NOMO-1 treated with dmso at 0.1 percent for 144 hours (cell line): ENCODE measurements at regions not wholly inside any gene's neighbourhood (a gene's known extent, or its start where the extent isn't known, plus 50 kb on each side); places are given as distances from the start of the nearest gene placed in this dataset.
"Not testable (repeated sequence)": the region's sequence is repeated elsewhere in the genome, so short reads cannot be mapped to it uniquely, and the experiment has no call there.

Source experiments
- DNase-seq: peaks from one replicate; lab custom pipeline; 2025; ENCODE audit not compliant: unreplicated experiment; lab: John Stamatoyannopoulos, UW

DNA sequence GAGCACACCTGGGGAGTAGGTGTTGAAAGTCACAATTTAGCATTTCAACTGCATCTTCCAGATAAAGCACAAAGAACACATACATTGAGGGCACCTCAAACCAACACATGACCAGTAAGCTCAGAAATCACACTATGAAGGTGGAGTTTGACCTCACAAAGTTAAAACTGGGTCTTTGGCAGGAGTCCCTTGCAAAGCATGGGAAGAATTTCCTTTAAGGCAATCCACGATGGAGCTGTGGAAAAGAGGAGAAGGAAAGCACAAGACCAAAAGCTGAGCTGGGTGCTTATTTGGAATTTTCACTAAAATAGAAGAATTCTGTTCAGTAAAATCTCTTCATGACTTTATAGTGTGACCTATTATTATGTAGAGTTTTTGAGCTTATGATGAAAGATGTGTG is 212.9 kb upstream of the APCDD1 start:
- no peak for DNase-seq

DNA sequence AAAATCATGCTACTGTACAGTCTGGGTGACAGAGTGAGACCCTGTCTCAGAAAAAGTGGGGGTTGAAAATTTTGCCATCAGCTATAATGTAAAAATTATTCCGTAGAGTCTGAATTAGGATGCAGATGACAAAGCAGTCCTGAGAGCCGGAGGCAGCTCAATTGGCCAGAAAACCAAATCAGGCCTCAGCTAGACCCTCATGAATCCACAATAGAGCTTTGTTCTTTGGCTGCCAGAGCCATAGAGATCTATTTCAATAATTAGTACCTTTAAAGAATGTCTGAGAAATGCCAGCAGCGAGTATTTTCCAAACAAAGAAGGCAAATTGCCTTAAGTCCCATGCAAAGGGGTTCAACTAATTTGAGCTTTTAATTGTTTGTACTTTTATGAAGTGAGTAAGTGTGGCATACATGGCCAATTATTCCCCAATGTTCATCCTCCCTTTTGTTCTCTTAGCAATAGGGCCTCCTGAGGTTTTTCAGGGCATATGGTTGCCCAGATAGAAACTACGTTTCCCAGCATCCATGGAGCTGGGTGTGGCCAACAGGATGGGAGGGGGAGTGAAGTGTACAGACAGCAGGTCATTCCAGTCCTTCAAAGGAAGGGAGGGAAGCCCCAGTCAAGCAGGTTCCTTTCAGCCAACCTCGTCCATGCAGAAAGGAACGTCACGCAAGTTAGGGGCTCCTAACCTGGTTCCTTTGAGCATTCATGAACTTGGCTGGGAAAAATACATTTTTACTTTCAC is 211.3 kb upstream of the APCDD1 start:
- no peak for DNase-seq

DNA sequence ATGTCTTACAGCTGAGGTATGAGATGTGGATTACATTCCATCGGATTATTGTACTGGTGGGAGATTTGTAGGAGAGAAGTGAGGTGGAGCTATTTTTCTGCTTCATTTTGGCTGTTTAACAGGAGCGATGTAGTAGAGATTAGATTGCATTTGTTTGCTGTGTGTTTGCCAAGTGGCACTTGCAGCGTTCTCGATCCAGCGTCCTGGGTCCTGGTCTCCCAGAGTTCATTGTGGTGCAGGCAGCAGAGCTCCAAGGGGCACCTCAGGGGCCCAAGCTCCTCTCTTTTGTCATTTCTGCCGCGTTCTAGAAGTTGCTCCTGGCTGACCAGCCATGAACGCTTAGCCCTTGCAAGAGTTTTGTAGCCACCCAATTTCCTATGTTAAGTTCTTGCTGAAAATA is 210.1 kb upstream of the APCDD1 start:
- no peak for DNase-seq

DNA sequence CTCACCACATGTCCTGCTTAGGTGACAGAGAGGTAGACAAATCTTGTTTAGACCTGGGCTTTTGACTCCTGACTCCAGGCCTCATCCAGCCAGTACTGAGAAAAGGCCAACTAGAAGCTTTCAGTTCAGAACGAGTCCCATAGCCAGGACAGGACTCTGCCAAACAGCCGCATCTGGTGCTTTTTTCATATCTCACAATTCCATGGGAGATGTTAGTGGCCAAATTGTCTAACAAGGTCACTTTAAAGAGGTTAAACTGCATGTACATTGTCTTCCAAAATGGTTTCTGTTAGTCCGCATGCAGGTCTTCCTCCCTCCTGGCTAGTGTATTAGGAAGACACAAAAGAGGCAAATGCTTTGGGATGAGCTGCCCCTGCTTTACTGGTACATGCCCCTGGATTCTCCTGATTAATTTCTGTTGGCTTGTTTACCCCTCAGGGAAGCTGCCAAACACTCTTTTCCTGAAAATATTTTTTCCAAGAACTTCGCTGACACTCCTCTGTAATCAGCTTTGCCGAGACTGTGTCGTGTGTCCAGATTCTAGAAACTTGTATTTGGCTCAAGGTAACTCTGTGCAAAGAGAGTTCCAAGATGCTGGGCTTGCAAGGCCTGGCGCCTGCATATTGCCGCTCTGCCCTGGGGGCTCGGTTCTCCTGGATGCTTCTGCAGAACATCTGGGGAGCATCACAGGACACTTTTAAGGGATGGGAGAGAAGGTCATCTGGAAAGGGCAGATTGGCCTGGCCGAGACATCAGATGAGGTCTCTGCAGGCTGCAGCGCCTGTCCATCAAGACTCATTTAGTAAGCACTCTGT is 209.2 kb upstream of the APCDD1 start:
- no peak for DNase-seq

DNA sequence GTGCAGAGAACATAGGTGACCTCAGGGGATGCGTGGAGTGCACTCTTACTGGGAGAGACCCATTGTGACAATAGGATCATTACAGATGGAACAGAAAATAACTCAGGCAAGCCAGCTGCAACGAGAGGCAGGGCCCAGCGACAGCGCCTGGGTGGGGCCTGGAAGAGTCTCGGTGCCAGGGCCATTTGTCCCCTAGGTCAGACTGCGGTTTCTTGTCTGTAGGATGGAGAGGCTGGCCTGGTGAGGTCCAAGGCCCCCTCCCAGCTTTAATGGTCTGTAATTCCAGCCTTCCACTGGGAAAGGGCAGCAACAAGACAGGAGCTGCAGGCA is 208.6 kb upstream of the APCDD1 start:
- no peak for DNase-seq

DNA sequence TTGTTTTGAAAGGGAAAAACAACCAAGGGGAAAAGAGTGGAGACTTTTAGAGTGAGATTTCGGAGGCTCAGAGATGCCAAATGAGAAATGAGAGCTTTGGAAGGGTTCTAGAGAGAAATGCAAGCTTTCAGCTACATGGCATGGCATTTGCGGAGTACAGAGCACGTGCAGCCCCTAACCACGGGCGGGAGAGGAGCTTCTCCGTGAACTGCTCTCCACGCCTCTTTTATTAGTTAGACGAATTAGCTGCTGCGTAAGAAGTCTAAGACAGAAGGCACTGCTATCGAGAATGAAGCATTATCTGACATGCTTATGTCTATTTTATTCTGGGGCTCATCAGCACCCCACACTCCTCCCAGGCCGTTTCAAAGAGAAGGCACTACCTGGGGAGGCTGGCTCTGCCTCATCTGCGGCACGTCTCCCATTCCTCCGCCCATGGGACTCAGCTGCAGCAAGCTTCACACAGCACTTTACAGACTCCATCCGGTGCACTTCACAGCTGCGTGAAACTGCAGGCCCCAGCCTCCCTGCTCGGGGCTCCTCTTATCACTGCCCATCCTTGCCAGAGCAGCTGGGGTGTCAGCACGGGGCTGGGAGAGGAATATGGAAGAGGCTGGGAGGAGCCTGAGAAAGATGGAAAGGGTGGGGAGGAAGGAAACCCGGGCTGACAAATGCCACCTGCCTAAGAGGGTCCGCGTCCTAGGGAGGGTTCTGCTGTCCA is 207.3 kb upstream of the APCDD1 start:
- DNase-seq: no peak

DNA sequence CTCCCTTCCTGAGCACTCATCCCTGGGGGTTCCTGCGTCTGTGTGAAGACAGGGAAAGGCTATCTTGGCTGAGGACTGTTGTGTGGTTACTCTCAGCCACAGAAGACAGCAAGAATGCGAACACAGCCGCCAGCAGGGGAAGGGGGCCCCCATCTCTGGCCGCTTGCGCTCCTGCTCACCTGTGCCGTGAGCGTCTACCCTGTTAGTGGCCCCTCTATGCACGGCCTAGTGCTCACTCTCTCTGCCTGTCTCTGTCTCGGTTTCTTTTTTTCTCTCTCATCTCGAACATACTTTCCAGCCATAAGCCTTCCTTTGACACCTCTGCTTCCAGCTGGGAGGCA is 206.7 kb upstream of the APCDD1 start:
- no peak for DNase-seq

DNA sequence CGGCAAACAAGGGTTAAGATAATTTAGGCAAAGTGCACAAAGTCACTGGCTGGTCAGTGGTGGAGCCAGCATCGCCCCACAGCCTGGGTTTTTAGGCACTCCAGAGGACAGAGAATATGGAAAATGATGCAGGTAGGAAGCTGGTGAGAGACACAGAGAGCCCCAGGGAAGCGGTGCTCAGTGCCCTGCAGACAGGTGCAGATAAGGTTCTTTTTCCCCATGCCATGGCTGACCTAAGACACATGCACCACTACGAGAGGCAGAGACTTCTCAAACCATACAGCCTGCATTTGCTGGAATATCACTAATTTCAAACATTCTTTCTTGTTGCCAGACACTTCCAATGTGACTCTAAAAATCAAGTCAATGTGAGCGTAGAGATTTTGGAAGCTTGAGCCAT is 205.7 kb upstream of the APCDD1 start:
- DNase-seq: no peak

DNA sequence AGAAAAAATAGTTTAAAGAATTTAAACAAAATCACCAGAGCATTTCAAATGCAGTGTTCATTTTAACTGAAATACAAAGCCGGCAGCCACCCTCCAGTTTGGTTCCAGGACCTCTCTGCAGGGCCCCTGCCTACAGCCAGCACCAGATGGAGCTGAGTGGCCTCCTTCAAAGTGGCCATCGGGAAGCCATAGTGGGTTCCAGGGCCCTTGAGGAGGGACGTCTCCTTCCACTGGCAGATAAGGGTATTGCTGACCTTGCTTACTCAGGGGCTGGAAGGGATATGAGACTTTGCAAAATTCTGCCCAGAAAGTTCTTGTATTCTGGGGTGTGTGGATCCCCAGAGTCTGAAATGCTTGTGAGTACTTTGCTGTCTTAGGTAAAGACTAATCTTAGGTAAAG is 205.2 kb upstream of the APCDD1 start:
- no peak for DNase-seq

DNA sequence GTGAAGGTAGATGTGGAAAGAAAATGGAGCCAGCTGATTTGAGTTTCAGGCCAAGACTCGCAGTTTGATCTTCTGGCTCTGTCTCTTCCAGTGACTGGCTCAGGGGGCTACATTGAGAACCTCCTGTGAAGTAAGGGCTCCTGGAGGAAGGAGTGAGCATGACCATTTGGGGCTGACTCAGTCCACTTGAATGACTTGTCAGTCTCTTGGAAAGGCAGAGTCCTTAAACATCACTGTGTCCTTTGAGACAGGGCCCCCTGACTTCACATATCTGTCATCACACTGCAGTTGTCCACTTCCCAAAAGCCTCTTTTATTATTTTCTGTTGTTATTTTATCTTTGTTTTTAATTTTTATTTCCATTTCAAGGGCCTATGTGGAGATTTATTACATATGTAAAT is 204.6 kb upstream of the APCDD1 start:
- no peak for DNase-seq

DNA sequence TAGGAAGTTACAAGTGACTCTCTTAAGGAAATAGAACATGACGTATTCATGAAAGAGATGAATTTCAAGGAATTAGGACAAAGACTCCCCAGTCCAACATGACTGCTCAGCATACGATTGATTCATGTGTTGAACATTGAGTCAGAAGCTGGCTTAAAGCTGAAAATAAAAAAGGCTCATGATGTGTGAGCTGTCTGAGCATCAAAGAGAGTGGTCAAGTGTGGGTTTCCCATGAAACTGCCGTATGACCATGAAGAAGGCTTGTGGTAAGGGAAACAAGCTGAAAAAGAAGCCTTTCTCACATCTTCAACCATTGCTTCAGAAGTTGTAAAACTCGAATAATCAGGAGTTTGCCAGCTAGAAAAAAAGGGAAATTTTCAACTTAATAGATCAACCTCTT is 201.9 kb upstream of the APCDD1 start:
- no peak for DNase-seq

DNA sequence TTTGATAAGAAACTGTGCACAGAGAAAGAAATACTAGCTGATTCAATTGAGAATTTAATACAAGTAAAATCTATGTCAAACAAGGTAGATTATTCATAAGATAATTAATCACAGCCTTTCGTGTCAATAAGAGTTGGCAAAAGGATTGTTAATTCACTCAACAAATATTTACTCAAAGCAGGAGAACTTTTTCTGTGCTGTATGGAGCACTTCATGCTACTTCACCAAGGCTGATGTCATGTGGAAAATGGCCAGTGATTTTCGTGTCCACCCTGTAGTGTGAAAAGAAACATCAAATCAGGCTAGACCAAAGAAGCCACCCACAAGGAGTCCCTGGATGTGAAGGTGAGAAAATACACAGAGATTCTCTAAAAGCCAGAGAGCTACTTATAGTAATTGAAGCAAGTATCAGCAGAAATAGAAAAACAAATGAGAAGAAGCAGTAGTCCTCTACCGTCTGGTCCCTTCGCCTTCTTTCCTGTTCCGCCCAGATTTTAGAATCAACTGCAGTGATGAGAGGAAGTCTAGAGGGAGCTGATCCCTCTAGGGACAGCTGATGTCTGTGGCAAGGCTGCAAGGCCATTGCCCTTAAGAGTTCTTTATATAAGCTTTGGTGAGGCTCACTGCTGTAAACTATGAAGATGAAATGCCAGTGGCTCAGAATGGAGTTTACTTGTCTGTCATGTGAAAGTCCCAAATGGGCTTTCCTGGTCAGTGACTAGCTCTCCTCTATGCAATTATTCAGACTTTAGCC is 201.3 kb upstream of the APCDD1 start:
- no peak for DNase-seq

DNA sequence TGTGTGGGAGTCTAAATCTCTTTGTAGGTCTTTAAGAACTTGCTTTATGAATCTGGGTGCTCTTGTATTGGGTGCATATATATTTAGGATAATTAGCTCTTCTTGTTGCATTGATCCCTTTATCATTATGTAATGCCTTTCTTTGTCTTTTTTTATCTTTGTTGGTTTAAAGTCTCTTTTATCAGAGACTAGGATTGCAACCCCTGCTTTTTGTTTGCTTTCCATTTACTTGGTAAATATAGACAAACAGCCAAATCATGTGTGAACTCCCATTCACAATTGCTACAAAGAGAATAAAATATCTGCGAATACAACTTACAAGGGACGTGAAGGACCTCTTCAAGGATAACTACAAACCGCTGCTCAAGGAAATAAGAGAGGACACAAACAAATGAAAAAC is 198.2 kb upstream of the APCDD1 start:
- not testable (repeated sequence) for DNase-seq

DNA sequence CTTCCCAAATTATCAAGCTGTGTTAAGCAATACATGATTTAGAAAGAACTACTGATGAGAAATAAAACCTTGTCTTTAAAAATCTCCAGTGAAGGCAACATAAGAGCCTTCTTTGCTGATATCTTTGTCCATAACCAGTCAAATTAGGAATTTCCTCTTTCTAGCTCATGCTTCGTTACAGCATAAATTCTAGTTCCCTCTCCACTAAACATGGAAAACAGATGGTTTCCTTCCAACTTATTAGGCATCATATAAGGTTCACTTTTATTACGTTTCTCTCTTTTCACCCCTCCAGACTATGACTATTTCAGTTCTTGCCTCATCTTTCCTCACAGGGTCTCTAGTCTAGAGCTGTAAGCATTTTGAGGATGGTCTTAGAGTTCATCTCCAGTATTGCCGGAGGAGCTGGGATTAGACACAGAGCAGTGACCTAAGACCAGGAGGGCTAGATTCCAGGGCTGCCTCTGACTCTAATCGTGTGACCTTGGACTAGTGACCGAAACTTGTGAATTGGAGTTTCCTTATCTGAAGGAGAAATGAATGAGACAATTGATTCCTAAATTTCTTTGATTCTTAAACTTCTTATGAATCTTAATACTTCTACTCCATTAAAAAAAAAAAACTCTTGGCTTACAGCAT is 195.5 kb upstream of the APCDD1 start:
- DNase-seq: no peak

DNA sequence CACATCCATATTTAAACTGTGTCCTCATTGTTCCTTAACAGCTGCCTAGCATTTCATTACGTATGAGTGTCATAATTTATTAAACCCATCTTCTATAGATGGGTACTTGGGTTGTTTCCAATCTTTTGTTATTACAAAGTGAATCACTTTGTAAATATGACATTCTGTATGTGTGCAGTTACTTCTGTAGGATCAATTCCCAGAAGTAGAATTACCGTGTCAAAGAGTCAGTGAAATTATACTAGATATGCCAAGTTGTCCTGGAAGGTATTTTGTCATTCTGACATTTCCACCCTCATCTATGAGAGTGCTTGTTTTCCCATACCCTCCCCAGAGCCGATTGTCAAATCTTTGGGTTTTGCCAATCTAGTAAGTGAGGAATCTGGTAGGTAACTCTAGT is 194.5 kb upstream of the APCDD1 start:
- no peak for DNase-seq

DNA sequence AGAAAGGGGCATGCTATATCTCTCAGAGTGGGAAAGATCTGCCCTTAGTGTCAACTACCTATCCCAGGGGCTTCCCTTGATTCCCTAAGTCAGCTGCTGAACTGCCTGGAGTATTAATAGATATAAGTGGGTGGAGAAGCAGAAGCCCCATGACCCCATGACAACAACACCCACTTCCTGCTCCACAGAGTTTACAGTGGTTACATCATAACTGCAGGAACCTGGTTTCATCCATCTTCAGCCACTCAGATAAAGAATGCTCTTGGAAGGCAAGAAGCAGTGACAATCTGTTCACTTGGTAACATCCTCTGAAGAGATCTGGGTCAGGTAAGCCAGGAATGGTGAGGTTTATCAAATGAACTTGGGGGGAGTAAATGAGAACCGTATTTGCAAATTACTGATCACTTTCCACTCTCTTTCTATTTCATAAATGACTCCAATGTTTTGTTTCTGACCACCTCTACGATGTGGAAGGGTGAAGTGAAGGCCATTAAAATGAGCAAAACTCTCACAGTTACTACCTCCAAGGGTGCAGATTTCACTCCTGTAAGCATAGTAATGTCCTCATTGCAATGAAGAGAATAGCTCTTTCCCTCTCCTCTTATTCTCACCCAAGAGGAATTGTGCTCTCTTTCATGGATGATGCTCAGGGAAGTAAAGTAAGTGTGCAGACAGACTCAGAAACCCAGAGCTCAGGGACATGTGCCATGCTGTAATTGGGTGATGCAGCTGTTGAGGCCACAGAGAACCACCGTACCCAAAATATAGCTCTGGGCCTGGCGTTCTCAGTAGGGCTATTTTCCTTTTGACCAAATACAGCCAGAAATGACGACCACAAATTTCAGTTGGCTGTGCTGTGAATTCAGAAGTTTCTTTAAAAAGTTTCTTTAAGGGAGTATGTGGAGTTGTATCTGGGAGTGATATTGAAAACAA is 192.8 kb upstream of the APCDD1 start:
- DNase-seq: peak; percentile 62

DNA sequence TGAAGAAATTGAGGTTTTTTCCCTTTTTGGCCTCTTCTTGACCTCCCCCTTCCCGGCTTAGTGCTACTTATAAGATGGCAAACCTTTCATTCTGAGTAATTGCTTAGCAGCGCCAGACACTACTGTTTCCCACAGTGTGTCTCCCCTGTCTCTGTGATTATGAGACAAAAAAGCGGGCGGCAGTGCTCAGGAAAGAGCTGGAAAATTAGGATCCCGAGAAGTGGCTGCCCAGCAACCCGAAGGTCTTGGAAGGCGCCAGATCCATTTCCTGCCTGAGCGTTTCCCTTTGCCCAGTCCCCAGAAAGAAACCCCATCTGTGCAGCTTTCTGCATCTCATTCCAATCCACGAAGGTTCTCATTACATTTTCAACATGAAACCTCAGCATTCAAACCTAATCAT is 191.9 kb upstream of the APCDD1 start:
- no peak for DNase-seq

DNA sequence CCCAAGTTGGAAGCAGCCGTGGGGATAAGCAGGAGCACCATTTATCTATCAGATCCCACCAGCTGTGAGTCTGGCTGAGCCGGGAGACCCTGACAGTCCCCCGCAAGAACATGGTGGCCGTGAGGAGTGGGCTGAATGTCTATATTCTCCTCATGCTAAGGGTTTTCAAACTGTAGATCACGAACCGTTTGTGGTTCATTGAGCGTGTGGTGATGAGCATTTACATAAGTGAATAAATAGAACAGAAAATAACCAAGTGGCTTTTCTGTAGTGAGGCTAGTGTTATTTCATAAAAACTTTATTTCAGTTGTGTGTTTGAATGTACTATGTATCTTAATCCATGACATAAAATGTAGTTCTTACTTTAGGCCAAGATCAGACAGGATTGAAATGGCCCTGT is 190.2 kb upstream of the APCDD1 start:
- DNase-seq: no peak

DNA sequence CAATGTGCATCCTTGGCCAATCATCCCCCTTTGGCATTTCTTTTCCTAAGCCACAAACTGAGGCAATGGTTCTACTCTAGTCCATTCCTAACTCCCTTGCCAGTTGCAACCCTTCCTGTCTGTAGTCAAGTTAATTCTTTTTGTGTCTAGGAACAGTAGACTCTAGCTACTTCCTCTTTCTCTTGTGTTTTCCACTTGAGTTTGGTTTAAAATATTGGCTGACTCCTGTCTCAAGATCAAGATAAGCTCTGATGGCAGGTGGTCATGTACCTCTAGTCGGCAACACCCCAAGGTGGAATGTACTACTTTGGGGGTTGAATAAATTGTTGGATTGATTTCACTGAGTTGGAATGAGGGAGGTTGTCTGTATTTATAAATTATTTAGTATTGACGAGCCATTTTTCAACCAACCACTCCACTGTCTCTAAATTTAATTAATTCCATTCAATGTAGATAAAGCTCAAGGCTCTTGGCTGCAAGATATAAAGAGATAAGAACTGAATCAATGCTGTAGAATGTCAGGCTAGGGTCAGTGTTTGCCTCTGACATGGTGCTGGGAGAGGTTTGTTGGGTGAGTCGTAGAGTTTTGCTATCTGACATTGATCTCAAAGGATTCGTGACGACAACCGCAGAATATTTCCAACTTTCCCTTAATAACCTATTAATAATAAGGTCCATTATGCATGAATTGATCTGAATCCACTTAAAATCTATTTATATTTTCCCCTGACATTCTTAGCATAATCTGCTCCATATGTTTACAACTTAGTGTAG is 188.7 kb upstream of the APCDD1 start:
- DNase-seq: peak; percentile 39

DNA sequence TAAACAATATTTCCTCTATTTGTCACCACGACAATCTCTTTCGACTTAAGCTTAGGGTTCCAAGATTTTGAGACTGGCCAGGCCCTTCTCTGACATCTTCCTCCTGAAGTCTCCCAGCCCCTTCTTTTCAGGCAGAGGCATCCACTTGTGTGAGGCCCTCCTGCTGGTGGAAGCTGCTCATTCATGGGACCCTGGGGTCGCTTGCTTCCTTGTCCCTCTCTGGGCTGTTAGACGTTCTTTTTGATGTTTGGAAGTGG is 188.2 kb upstream of the APCDD1 start:
- no peak for DNase-seq
